ENCODE measurements at regions not wholly inside any gene's neighbourhood (a gene's known extent, or its start where the extent isn't known, plus 50 kb on each side); places are given as distances from the start of the nearest gene placed in this dataset.
A peak's percentile ranks its signal among the peaks of the same experiment; 100 is the strongest.
"Not testable (repeated sequence)": the region's sequence is repeated elsewhere in the genome, so short reads cannot be mapped to it uniquely, and the experiment has no call there.

DNA sequence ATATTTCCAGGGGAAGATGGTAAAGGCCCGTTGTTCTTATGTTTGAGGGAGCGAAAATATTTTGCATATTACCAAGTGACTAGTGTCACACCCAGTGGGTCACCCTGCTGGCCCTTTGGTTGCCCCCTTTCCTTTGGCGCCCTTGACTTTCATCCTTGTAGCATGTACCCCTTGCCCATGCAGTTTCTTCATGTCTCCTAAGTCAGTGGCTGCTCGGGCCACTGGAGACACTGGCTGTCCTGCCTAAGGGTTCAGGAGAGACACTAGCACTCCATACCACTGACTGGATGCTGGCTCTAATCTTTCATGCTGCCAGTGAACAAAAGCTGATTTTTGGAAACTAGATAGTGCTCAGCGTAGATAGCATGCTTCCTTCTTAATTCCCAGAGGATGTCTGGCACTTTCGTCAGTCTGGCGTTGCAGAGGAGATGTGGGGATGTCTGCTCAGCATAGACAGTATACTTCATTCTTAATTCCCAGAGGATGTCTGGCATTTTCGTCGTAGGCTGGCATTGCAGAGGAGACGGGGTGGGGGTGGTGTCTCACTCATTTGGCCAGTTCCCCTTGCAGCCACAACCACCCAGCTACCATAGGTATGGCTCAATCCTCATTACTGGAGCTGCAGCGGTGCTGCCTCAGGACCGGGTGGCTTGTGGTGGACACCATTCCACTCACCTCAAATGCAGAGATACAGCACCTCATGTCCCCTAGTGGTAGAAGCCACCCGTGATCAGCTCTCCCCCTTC lies 770.9 kb upstream of the TPTE start:
- no peak for DNase-seq (ENCODE audit: low spot score in 2 of 2)
- no peaks in the 10 kb centered on the region for H3K36me3 ChIP-seq
- TF ChIP-seq CTCF (IDR thresholded peaks at IDR 0.05) = no peak
- H3K4me3 ChIP-seq = no peak overlapping the region
- H3K9me3 ChIP-seq = no peaks in the 10 kb centered on the region
- H3K27ac ChIP-seq = no peak overlapping the region
- intact Hi-C loops (cut with DNase I) = no loop called here
- H3K27me3 ChIP-seq = no peaks in the 10 kb centered on the region
- H3K4me1 ChIP-seq = no peaks in the 10 kb centered on the region

DNA sequence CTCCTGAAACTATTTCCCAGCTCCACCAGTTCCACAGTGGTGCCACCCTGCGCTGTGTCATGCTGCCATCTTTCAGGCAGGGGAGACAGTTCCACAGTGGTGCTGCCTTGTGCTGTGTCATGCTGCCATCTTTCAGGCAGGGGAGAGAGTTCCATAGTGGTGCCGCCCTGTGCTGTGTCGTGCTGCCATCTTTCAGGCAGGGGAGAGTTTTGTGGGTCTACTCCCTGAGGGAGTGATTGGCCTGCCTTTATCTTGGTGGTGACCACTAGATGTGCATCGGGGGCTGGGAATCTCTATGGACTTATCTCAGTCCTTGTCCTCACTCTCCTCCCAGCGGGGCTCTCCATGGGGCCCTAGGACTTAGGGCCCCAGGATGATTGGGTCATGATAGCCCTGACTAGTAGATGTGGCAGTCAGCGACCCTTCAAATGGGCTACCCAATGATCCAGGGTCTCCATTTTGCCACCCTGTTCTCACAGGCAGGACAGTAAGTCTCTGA lies 770.2 kb upstream of the TPTE start:
- intact Hi-C loops (cut with DNase I); DNase-seq (ENCODE audit: low spot score in 2 of 2); H3K4me1 ChIP-seq; H3K27ac ChIP-seq; H3K9me3 ChIP-seq; H3K4me3 ChIP-seq; H3K36me3 ChIP-seq; H3K27me3 ChIP-seq: not testable (repeated sequence)

DNA sequence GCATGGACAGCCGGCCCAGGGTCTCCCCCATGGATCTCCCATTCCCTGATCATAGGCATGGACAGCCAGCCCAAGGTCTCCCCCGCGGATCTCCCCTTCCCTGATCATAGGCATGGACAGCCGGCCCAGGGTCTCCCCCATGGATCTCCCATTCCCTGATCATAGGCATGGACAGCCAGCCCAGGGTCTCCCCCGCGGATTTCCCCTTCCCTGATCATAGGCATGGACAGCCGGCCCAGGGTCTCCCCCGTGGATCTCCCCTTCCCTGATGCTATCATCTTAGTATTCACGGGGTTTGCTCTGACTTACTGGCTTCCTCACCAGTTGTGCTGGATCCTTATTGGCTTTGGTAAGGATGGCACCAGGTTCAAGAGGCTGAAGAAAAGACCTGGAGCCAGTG lies 769.4 kb upstream of the TPTE start:
- H3K4me1 ChIP-seq; H3K27me3 ChIP-seq; H3K27ac ChIP-seq; intact Hi-C loops (cut with DNase I); H3K9me3 ChIP-seq; H3K4me3 ChIP-seq; H3K36me3 ChIP-seq: not testable (repeated sequence)
- peak in 1 of 2 donors; percentile 54 for DNase-seq (ENCODE audit: low spot score in 2 of 2)

DNA sequence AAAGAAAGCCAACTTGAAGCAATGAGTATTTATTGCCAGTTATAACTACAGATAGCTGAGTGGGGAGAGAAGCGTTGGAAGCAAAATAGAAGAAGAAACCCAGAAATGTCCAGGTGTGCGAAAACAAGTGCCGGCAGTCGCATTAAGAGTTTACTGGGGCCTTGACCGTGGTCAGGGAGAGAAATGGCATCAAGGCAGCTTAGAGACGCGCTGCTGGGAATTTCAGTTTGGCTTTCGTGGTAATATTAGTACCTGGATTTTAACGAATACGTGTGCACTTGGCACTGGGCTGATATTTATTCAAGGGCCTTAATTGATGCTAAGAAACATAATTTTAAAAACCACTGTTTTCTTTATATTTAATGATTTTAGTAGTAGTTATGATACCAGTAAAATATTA lies 767.9 kb upstream of the TPTE start:
- H3K4me1 ChIP-seq; H3K4me3 ChIP-seq; intact Hi-C loops (cut with DNase I); H3K9me3 ChIP-seq; H3K27ac ChIP-seq; H3K36me3 ChIP-seq; H3K27me3 ChIP-seq: not testable (repeated sequence)
- DNase-seq (ENCODE audit: low spot score in 2 of 2) = peak in 1 of 2 donors; percentile 39

DNA sequence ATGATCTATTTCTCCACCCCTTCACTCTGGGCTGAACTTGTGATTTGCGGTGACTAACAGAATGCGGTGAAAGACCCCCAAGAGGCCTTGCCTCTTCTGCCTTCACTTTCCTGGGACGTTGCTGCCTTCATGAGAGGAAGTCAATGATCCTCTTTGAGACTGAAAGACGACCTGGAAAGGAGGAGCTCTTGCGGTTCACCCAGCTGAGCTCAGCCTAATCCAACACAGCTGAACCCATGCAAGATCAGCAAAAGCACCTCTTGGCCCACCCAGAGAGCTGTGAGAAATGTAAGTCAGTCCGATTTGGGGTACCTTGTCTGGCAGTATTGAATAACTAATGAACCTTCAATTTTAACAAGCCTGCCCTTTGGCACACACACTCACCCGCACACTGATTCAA lies 767.4 kb upstream of the TPTE start:
- Histone ChIP-seq H3K9me3 (peaks cover 0 to 2% of the 10 kb centered on the region in 2 donors), H3K4me1 (no peaks in the 10 kb centered on the region), H3K36me3 (no peaks in the 10 kb centered on the region), H3K4me3 (no peak overlapping the region), H3K27ac (no peak overlapping the region), H3K27me3 (no peaks in the 10 kb centered on the region)
- intact Hi-C loops (cut with DNase I) = no loop called here
- no peak for TF ChIP-seq CTCF (IDR thresholded peaks at IDR 0.05)
- peak in 1 of 2 donors; percentile 34 for DNase-seq (ENCODE audit: low spot score in 2 of 2)

- H3K27ac ChIP-seq; intact Hi-C loops (cut with DNase I); H3K4me3 ChIP-seq; DNase-seq (ENCODE audit: low spot score in 2 of 2); H3K9me3 ChIP-seq; H3K4me1 ChIP-seq; H3K36me3 ChIP-seq; H3K27me3 ChIP-seq: not testable (repeated sequence)
Measured at GRCh38 chr21:9754434-9754833, 766.9 kb upstream of the TPTE start.

DNA sequence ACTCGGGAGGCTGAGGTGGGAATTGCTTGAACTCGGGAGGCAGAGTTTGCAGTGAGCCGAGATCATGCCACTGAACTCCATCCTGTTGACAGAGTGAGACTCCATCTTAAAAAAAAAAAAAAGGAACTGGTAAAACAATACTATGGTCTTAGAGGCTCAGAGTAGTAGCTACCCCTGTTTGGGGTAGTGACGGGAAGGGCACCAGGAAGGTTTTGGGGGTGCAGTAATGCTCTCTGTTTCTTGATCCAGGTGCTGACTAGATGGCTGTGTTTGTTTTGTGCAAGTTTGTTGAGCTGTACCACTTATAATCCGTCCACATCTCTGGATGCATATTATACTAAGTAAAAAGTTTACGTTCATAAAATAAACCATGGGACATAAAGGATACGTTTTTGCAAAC lies 765.8 kb upstream of the TPTE start:
- Histone ChIP-seq H3K27ac (no peak overlapping the region), H3K4me3 (no peak overlapping the region), H3K27me3 (no peaks in the 10 kb centered on the region), H3K4me1 (no peaks in the 10 kb centered on the region), H3K9me3 (peaks cover 0 to 4% of the 10 kb centered on the region in 2 donors), H3K36me3 (no peaks in the 10 kb centered on the region)
- DNase-seq (ENCODE audit: low spot score in 2 of 2) = peak in 1 of 2 donors; percentile 54
- TF ChIP-seq CTCF (IDR thresholded peaks at IDR 0.05) = no peak
- intact Hi-C loops (cut with DNase I) = no loop called here

- TF ChIP-seq CTCF (IDR thresholded peaks at IDR 0.05) = no peak
- peak in 1 of 2 donors; percentile 16 for DNase-seq (ENCODE audit: low spot score in 2 of 2)
- no peaks in the 10 kb centered on the region for H3K36me3 ChIP-seq
- H3K4me3 ChIP-seq = no peak overlapping the region
- H3K27me3 ChIP-seq = no peaks in the 10 kb centered on the region
- no peaks in the 10 kb centered on the region for H3K4me1 ChIP-seq
- H3K27ac ChIP-seq = no peak overlapping the region
- intact Hi-C loops (cut with DNase I) = no loop called here
- peaks cover 0 to 4% of the 10 kb centered on the region in 2 donors for H3K9me3 ChIP-seq
Measured at GRCh38 chr21:9756677-9757076, 764.7 kb upstream of the TPTE start.

DNA sequence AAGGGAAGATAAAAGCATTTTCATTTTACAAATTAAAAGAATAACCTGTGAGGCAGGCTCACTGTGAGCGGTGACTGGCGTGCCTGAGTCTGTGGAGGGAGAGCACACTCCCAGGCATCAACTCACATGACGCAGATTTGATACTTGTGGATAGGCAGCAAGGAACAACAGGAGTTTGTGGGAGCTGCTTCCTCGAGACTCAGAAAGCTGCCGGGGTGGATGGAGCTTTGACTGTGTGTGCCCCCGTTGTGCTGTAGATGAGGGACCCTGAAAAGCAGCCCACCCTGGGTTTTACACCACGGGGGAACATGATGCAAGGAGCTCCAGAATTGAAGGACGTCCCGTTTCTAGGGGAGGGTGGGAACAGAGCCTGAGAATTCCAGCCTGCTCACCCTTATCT lies 764.3 kb upstream of the TPTE start:
- intact Hi-C loops (cut with DNase I) = not testable (repeated sequence)
- DNase-seq (ENCODE audit: low spot score in 2 of 2) = peak in 1 of 2 donors; percentile 22

DNA sequence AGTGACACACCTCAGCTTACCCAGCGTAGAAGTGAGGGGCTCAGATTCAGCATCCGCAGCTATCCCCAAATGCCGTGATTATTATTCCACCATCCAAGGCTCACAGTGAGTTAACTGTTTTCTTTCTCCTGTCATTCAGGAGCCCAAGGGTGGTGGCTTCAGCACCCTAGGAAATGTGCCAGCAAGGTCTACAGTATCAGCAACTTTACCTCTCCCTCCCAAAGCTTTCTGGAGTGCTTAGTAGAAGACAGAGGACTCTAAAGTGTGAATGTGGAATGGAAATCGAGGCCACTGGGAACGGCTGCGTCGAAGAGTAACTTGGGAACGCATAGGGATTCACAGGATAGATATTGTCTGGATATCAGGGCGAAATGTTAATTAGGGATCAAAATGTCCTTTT lies 763.8 kb upstream of the TPTE start:
- H3K27ac ChIP-seq; H3K4me3 ChIP-seq; H3K36me3 ChIP-seq; intact Hi-C loops (cut with DNase I); H3K4me1 ChIP-seq; H3K27me3 ChIP-seq; H3K9me3 ChIP-seq: not testable (repeated sequence)
- DNase-seq (ENCODE audit: low spot score in 2 of 2) = peak in 1 of 2 donors; percentile 51

More for the DNA sequence above, 764.3 kb upstream of the TPTE start:
- not testable (repeated sequence) for H3K4me1 ChIP-seq, H3K27me3 ChIP-seq, H3K27ac ChIP-seq, H3K36me3 ChIP-seq, H3K4me3 ChIP-seq, H3K9me3 ChIP-seq
